Activated CD4-positive, alpha-beta T cell treated with anti-CD3 and anti-CD28 coated beads, Interleukin-2, amount 50 U/mL, for 1 hour (primary cell): ENCODE measurements at regions not wholly inside any gene's neighbourhood (a gene's known extent, or its start where the extent isn't known, plus 50 kb on each side); places are given as distances from the start of the nearest gene placed in this dataset.
"Not testable (repeated sequence)": the region's sequence is repeated elsewhere in the genome, so short reads cannot be mapped to it uniquely, and the experiment has no call there.

ENCODE experiments used
- DNase-seq: peaks from one replicate; pipeline ENCODE4 v3.0.0-alpha.2; 2020

DNA sequence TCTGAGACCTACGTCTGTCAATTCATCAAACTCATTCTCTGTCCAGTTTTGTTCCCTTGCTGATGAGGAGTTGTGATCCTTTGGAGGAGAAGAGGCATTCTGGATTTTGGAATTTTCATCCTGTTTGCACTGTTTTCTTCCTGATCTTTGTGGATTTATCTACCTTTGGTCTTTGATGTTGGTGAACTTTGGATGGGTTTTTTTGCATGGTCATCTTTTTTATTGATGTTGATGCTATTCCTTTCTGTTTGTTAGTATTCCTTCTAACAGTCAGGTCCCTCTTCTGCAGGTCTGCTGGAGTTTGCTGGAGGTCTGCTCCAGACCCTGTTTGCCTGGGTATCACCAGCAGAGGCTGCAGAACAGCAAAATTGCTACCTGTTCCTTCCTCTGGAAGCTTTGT is 322.2 kb downstream of the CCSER2 start:
- DNase-seq, result not testable (repeated sequence)

DNA sequence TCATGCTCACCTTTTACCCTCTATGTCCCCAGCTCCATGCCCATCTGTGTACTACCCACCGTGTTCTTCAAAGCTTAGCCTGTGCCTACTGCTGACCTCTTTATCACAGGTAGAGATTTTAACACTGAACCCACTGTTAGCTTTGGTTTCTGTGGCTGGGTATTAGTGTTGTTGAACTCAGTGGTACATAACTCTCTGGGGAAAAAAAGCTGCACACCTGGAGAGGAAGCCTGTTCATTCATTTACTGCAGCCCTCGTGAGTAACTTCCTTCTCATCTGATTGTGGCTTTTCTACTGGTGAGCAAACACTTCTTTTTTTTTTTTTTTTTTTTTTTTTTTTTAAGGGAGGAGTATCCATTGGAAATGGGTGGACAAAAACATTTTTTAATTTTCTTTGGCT is 326.3 kb downstream of the CCSER2 start:
- no peak for DNase-seq

- no peak for DNase-seq
Measured at GRCh38 chr10:84659027-84659426, 330.6 kb downstream of the CCSER2 start.

- DNase-seq, result no peak
Measured at GRCh38 chr10:84659497-84660439, 331.4 kb downstream of the CCSER2 start.

GRCh38 chr10:84660450-84661159 is 332.2 kb downstream of the CCSER2 start:
- DNase-seq, result no peak

- no peak for DNase-seq
Measured at GRCh38 chr10:84665211-84665610, 336.8 kb downstream of the CCSER2 start.

DNA sequence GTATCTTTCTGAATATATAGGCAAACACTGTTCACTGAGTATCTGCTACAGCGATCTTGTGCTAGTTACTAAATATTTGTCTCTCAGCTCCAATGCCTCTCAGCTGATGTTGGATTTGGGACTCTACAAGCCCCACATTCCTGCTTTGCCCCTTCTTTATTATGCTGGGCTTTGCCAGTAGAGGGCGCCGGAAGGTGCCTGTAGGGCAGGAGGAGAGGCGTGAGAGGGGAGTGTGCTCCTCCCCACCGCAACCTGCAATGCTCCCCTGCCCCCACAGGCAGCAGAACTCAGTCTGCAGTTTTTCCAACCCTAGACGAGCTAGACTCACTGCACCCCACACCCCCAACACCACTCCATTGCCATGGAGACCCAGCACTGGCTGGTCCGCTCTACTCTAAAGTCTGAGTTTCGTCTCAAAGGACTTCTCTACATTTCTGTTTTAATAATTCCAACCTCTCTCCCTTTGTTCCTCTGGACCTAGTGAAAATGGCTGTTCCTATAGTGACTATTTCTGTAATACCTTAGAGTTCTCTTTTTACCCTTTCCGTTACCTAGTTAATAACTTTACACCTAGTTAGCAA is 337.6 kb downstream of the CCSER2 start:
- peak; percentile 3 for DNase-seq

- DNase-seq, result no peak
Measured at GRCh38 chr10:84668186-84668763, 339.9 kb downstream of the CCSER2 start.

DNA sequence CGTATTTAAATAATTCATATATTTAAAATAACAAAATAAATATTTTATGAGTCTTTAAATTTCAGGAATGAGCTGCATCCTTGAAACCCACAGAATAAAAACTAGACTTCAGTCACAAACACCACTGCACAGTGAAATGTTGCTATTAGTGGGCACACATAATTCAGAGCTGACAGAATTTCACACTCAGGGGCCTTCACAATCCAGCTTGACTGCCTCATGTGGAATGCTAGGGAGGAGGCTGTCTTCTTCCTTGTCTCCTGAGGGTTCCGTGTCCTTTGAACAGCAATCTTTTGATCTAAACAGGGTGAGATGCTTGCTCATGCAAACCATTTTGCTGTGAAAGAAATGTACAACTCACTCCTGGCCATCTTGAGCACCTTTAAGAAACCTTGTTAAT is 346.7 kb downstream of the CCSER2 start:
- DNase-seq, result no peak

GRCh38 chr10:84676536-84676935 is 348.1 kb downstream of the CCSER2 start:
- no peak for DNase-seq

DNA sequence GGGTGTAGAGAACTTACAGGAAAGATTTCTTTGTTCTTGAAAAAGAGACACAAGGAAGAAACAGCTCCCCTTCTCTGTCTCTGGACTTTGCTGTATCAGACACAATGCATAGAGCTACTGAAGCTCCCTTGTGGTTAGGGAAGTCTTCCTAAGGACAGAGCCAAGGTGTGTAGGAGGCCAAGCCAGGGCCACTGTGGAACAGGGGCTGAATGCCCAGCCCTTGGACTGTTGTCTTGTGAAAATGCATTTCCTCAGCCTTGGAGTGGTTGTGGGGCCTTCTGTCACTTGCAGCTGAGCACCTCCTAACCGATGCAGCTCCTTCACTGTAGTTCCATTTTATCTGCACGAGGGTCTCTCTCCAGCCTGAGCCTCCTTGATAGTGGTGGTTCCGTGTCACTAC is 353.4 kb downstream of the CCSER2 start:
- no peak for DNase-seq

DNA sequence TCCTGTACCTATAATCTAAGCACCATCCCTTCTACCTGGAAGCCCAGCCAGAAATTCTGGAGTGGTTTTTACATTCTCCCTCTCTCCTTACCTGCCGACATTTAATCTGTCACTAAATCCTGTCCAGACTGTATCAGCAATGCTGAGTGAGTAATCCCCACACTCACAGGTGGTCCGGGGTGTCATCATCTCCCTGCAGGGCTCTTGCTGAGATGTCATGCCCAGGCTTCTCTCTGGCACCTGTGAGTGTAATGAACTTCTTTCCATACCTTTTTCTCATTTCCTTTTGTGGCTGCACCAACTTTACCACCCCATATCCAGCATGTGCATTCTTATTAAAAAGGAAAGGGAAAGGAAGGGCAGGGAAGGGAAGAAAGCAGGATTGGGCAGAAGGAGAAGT is 355.2 kb downstream of the CCSER2 start:
- DNase-seq, result no peak

DNA sequence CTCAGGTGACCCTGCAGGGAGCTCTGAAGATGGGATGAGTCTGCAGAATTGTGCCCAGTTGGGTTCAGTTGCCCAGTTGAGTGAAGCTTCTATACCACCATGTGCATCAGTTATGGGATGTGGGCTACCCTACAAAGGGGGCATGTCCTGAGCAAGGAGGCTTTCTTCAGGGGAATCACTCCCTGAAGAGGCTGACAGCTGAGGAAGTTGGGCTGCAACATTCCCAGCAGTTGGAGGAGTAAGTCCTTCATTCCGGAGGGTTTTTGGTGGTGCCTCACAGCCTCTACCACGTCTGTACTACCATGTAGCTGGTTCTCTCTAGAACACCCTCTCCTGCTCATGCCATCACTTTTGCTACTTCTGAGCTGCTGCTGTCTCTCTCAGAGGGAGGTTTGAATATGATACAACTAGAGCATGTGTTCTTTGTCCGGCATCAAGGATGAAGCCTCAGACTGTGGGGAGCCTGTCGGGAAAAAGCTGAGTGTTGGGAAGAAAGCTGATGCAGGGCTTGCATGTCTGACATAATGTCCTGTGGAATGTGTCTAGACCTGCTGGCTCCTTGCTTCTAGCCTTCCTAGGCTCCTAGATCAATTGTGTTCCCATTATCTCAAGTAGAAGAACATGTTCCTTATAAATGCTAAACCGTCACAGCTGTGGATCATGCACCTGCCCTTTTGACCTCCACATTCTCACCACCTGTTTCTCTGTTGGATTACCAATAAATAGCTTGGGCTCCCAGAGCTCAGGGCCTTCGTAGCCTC is 355.8 kb downstream of the CCSER2 start:
- no peak for DNase-seq

DNA sequence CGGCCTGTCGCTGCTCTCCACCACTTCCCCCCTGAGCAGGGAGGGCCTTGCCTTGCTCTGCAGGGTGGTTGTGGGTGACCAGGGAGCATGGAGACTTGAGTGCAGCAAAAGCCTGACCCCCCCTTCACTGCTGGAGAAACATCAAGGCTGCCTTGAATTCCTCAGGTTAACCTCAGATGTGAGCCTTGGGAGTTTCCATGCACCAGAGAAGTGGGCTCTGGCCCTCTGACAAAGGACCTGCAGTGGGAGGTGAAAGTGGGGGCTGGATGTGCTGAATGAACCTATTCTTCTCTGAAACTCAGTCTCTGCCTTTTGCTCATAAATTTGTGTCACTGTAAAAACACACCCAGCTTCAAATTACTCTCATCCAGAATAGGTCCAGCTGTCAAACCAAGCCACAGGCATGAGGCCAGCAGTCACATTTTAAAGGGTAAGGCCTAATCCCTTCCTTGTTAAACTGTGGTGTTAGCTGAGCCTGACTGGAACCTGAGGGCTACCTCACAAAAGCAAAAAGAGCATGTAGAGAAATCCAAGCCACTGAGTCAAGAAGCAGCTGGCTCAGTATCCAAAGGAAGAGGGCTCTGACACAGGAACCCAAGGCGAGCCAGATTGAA is 356.8 kb downstream of the CCSER2 start:
- no peak for DNase-seq

DNA sequence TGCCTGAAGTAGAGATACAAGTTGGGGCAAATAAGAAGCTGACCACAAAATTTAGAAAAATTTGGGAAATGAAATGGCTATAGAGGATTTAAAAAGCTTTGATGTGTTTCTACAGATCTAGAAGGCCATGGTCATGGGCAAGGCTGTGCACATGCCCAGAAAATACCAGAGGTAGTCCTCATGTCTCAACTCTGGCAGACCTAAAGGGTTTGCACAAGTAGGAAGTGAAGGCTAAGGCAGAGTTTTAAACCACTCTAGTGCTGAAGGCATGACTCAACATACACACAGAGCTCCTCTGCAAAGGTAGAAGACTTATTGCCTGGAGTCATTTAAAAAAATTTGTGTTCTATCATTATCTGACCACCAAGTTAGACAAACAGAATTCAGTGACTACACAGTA is 364.6 kb downstream of the CCSER2 start:
- no peak for DNase-seq

DNA sequence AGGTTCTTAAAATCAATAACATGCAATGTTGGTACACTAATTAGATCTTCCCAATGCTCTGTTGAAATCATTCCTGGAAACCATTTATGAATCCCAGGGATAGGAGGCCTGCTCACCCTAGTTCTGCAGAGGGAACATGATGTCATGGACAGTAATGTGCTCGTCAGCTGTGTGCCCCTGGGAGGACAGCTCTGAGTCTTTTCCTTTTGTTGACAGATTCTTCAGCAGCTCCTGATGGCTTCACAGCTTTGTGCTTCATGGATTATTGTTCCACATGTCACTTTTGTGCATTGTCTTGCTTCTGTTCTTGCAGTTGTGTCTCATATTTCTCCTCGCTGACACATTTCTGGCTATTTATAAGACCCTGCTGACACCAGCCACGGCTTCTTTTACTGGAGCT is 367.5 kb downstream of the CCSER2 start:
- DNase-seq, result no peak

- no peak for DNase-seq
Measured at GRCh38 chr10:84696610-84697009, 368.2 kb downstream of the CCSER2 start.

DNA sequence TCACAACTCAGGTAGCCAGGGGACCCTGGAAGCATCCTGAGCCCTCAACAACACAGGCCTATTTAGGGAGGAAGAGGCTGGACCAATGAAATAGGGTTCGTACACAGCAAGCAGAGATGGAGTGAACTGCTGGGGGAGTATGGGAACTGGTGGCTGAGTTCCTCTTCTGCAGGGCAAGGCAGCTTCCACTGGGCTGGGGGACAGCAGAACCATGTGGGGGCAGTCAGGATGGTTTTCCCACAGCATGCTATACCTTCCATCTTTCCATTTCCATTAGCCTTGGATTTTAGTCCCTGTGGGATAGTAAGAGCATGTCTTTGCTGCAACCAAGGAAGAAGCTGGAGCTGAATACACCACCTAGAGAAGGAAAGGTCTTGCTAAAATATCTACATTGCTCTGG is 370.6 kb downstream of the CCSER2 start:
- DNase-seq, result no peak

DNA sequence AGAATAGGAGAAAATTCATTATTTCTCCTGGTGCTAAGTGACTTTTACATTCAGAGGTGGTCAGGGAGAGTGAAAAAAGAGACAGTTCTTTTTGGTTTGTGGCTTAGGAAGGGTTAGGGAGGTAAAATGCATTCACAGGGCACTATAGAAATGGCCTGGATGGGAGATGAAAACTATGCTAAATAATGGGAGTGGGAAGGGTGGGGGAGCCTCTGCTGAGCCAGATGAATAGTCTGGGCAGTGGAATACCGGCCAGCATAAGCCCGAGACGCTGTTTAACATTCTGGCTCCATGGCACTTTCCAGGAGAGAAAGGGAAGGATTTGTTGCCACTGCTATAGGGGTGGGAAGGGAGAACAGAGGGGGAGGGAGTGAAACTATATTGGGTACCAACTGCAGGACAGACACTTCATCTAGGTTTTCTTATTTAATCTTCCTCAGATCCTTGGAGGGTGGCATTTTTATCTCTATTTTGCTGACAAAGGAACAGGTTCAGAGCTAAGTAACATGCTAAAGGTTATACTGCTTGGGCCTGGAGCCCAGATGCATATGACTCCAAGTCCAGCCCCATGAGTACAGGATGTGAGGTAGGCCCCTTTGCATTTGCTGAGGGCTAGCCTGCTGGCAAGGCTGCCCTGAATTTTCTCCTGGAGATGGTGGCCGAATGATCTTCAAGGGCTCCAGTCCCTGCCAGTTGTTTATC is 372.4 kb downstream of the CCSER2 start:
- no peak for DNase-seq

- no peak for DNase-seq
Measured at GRCh38 chr10:84701370-84701720, 373.0 kb downstream of the CCSER2 start.

GRCh38 chr10:84704101-84704500 is 375.7 kb downstream of the CCSER2 start:
- DNase-seq, result no peak

DNA sequence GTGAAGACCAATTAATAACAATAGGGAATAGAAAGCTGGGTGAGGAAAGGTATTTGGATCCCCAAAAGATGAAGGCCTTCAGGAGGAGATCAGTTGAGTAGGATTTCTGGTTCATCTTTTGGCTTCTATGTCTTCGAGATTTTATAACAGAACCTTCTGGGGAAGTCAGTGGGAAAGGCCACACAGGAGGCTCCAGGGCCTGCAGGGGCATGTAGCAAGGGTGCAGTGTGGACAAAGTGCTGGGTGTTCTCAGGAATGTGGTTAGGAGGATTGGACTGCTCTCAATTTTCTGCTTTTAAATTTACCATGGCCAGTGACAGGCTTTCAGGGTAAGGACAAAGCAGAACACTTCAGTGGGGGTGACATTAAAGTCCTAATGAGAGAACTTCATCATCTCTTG is 378.0 kb downstream of the CCSER2 start:
- DNase-seq, result no peak
